ENCODE measurements at regions not wholly inside any gene's neighbourhood (a gene's known extent, or its start where the extent isn't known, plus 50 kb on each side); places are given as distances from the start of the nearest gene placed in this dataset.

DNA sequence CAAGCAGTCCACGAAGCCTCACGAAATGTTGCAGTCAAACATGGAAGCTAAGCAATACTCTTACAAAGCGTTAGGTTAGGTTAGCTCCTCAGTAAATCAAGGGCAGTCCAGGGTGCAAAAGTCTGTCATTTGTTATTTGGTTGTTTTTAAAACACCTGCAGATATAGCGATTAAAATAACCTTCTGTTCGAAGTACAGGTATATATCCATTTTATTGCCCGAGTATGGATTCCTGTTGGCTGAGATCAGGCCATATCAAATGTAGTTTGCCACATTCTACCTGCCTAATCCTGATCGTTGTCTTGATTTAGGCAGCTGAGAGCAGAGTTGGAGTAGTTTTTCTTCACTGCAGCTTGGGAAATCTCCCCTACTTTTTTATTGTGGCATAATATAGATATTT lies 99.5 kb upstream of the EPB41L3 start:
- in situ Hi-C loops (cut with MboI; ENCODE audit: low pct_unique_long_range_greater_than_20kb, low sequenced_read_pairs, unreplicated experiment), result no loop called here
- no peak for DNase-seq (ENCODE audit: low spot score)
- TF ChIP-seq CTCF (IDR thresholded peaks at IDR 0.05; ENCODE audit: extremely low read depth, insufficient read depth, missing control alignments), result no peak

- DNase-seq (ENCODE audit: low spot score), result no peak
- in situ Hi-C loops (cut with MboI; ENCODE audit: low pct_unique_long_range_greater_than_20kb, low sequenced_read_pairs, unreplicated experiment), result no loop called here
- no peak for TF ChIP-seq CTCF (IDR thresholded peaks at IDR 0.05; ENCODE audit: extremely low read depth, insufficient read depth, missing control alignments)
Measured at GRCh38 chr18:5640939-5641338, 97.1 kb upstream of the EPB41L3 start.

- in situ Hi-C loops (cut with MboI; ENCODE audit: low pct_unique_long_range_greater_than_20kb, low sequenced_read_pairs, unreplicated experiment), result no loop called here
- DNase-seq (ENCODE audit: low spot score), result no peak
- no peak for TF ChIP-seq CTCF (IDR thresholded peaks at IDR 0.05; ENCODE audit: extremely low read depth, insufficient read depth, missing control alignments)
Measured at GRCh38 chr18:5639131-5639530, 95.3 kb upstream of the EPB41L3 start.

- no peak for DNase-seq (ENCODE audit: low spot score)
- no peak for TF ChIP-seq CTCF (IDR thresholded peaks at IDR 0.05; ENCODE audit: extremely low read depth, insufficient read depth, missing control alignments)
- in situ Hi-C loops (cut with MboI; ENCODE audit: low pct_unique_long_range_greater_than_20kb, low sequenced_read_pairs, unreplicated experiment), result no loop called here
Measured at GRCh38 chr18:5632041-5632440, 88.2 kb upstream of the EPB41L3 start.

- TF ChIP-seq CTCF (IDR thresholded peaks at IDR 0.05; ENCODE audit: extremely low read depth, insufficient read depth, missing control alignments), result no peak
- in situ Hi-C loops (cut with MboI; ENCODE audit: low pct_unique_long_range_greater_than_20kb, low sequenced_read_pairs, unreplicated experiment), result no loop called here
- peak; percentile 17 for DNase-seq (ENCODE audit: low spot score)
Measured at GRCh38 chr18:5630900-5631413, 87.2 kb upstream of the EPB41L3 start.

DNA sequence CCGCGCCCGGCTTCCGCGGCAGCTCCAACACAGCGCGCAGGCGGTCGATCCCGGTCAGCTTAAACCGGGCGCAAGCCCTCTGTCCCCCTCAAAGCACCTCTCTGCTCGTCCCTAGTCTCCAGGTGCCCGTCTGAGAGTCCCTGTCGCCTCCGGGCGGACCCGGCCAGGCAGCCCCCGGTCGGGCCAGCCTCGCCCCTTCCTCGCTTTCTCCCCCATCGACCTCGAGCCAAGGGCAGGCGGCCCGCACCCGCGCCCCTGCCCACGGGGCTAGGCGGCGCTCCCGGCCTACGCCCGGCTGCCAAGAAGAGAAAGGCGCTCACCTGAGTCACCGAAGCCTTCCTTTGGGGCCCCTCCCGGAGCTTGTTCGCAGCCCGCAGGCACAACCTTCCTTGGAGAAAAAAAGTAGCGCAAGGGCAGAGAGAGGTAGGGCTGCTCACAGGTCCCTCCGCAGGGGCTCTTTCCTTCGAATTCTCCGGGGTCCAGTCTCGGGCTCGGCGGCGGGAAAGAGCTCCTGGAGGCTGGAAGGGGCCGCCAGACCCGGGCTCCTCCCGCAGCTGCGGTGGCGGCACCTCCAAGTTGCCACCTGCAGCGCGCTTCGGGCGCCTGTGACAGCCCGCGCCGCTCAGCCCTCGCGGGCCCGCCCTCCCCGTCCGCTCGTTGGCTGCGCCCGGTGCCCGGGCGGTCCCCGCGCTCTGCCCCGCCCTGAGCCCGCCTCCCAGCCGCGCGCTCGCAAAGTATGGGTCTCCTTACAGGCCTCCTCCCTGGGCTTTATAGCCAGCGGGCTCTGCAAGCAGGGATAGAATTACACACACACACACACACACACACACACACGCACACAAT lies 86.5 kb upstream of the EPB41L3 start:
- no peak for TF ChIP-seq CTCF (IDR thresholded peaks at IDR 0.05; ENCODE audit: extremely low read depth, insufficient read depth, missing control alignments)
- in situ Hi-C loops (cut with MboI; ENCODE audit: low pct_unique_long_range_greater_than_20kb, low sequenced_read_pairs, unreplicated experiment), result no loop called here
- DNase-seq (ENCODE audit: low spot score), result peak; percentile 74
